ENCODE measurements at regions not wholly inside any gene's neighbourhood (a gene's known extent, or its start where the extent isn't known, plus 50 kb on each side); places are given as distances from the start of the nearest gene placed in this dataset.

GRCh38 chr4:17398805-17399204 is 113.1 kb downstream of the QDPR start:
- TF ChIP-seq USF1 (IDR thresholded peaks at IDR 0.05) (no peak), REST (IDR thresholded peaks at IDR 0.05; ENCODE audit: low read depth) (no peak), NFIC (IDR thresholded peaks at IDR 0.05) (no peak), TEAD4 (IDR thresholded peaks at IDR 0.05) (no peak), MAX (IDR thresholded peaks at IDR 0.05) (no peak), FOXM1 (IDR thresholded peaks at IDR 0.05; ENCODE audit: borderline replicate concordance, low read depth) (no peak), EP300 (IDR thresholded peaks at IDR 0.05; ENCODE audit: borderline replicate concordance) (no peak), TCF12 (IDR thresholded peaks at IDR 0.05; ENCODE audit: low read depth) (no peak), YY1 (IDR thresholded peaks at IDR 0.05; ENCODE audit: low read depth) (no peak), EGR1 (IDR thresholded peaks at IDR 0.05) (no peak)

GRCh38 chr4:17398035-17398434 is 113.9 kb downstream of the QDPR start:
- no peak for TF ChIP-seq USF1 (IDR thresholded peaks at IDR 0.05)
- TF ChIP-seq CEBPB (IDR thresholded peaks at IDR 0.05) = no peak
- TF ChIP-seq EP300 (IDR thresholded peaks at IDR 0.05; ENCODE audit: borderline replicate concordance) = no peak
- TF ChIP-seq REST (IDR thresholded peaks at IDR 0.05; ENCODE audit: low read depth) = no peak
- TF ChIP-seq NFIC (IDR thresholded peaks at IDR 0.05) = no peak
- TF ChIP-seq TAF1 (IDR thresholded peaks at IDR 0.05; ENCODE audit: low read depth) = no peak
- no peak for TF ChIP-seq YY1 (IDR thresholded peaks at IDR 0.05; ENCODE audit: low read depth)
- no peak for TF ChIP-seq TEAD4 (IDR thresholded peaks at IDR 0.05)
- TF ChIP-seq MAX (IDR thresholded peaks at IDR 0.05) = no peak
- TF ChIP-seq CREB1 (IDR thresholded peaks at IDR 0.05; ENCODE audit: low read depth) = no peak

- no peak for TF ChIP-seq EGR1 (IDR thresholded peaks at IDR 0.05)
Observed at GRCh38 chr4:17397611-17398010, 114.3 kb downstream of the QDPR start.

GRCh38 chr4:17385403-17385802 is 126.5 kb downstream of the QDPR start:
- TF ChIP-seq RAD21 (IDR thresholded peaks at IDR 0.05; ENCODE audit: low read depth) (no peak), FOXM1 (IDR thresholded peaks at IDR 0.05; ENCODE audit: borderline replicate concordance, low read depth) (no peak), CEBPB (IDR thresholded peaks at IDR 0.05) (no peak), REST (IDR thresholded peaks at IDR 0.05; ENCODE audit: low read depth) (no peak)

- TF ChIP-seq MAX (IDR thresholded peaks at IDR 0.05) = no peak
- no peak for TF ChIP-seq EGR1 (IDR thresholded peaks at IDR 0.05)
- no peak for TF ChIP-seq CEBPB (IDR thresholded peaks at IDR 0.05)
- TF ChIP-seq ZBTB7A (IDR thresholded peaks at IDR 0.05; ENCODE audit: low read depth) = no peak
- TF ChIP-seq EP300 (IDR thresholded peaks at IDR 0.05; ENCODE audit: borderline replicate concordance) = no peak
Observed at GRCh38 chr4:17380347-17380746, 131.5 kb downstream of the QDPR start.

- TF ChIP-seq YY1 (IDR thresholded peaks at IDR 0.05; ENCODE audit: low read depth) (no peak), EP300 (IDR thresholded peaks at IDR 0.05; ENCODE audit: borderline replicate concordance) (no peak), TAF1 (IDR thresholded peaks at IDR 0.05; ENCODE audit: low read depth) (no peak), NFIC (IDR thresholded peaks at IDR 0.05) (no peak), CEBPB (IDR thresholded peaks at IDR 0.05) (no peak), REST (IDR thresholded peaks at IDR 0.05; ENCODE audit: low read depth) (no peak)
Observed at GRCh38 chr4:17376205-17376604, 135.7 kb downstream of the QDPR start.

Measured in Ishikawa (cell line).